ENCODE measurements at regions not wholly inside any gene's neighbourhood (a gene's known extent, or its start where the extent isn't known, plus 50 kb on each side); places are given as distances from the start of the nearest gene placed in this dataset.

DNA sequence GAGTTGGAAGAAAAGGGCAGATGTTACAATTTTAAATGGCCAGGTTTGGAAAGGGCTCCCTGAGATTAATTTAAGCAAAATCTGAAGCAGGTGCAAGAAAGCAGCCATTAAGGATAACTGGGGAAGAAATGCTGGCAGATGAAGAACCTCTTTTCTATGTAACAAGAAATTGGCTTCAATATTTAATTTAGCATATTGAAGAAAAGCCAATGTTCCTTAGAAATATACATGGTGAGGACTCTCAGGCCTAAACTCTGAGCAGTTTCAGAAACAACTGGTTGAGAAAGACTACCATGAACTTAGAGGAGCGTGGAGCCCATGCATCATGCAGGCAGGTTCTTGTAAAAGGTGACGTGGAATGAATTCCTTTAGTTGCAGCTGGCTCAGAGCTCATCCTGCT lies 152.8 kb downstream of the LRIG3 start:
- H3K4me3 ChIP-seq (ENCODE audit: insufficient read depth, low read length, poor library complexity, severe bottlenecking), result no peak overlapping the region
- H3K9me3 ChIP-seq (ENCODE audit: insufficient read depth, low read length), result no peaks in the 10 kb centered on the region
- no peaks in the 10 kb centered on the region for H3K27me3 ChIP-seq (ENCODE audit: low read length)
- no peak for TF ChIP-seq EZH2phosphoT487 (conservative IDR thresholded peaks at IDR 0.05; ENCODE audit: low read length)
- TF ChIP-seq, protein P1, sequence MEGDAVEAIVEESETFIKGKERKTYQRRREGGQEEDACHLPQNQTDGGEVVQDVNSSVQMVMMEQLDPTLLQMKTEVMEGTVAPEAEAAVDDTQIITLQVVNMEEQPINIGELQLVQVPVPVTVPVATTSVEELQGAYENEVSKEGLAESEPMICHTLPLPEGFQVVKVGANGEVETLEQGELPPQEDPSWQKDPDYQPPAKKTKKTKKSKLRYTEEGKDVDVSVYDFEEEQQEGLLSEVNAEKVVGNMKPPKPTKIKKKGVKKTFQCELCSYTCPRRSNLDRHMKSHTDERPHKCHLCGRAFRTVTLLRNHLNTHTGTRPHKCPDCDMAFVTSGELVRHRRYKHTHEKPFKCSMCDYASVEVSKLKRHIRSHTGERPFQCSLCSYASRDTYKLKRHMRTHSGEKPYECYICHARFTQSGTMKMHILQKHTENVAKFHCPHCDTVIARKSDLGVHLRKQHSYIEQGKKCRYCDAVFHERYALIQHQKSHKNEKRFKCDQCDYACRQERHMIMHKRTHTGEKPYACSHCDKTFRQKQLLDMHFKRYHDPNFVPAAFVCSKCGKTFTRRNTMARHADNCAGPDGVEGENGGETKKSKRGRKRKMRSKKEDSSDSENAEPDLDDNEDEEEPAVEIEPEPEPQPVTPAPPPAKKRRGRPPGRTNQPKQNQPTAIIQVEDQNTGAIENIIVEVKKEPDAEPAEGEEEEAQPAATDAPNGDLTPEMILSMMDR (IDR thresholded peaks at IDR 0.05; ENCODE audit: insufficient read depth, low read length, poor library complexity, severe bottlenecking), result no peak
- no peak overlapping the region for H3K4me2 ChIP-seq (ENCODE audit: low read depth, low read length, poor library complexity, severe bottlenecking)
- H3K27ac ChIP-seq (ENCODE audit: low read depth, low read length), result no peak overlapping the region
- H3K9ac ChIP-seq (ENCODE audit: low read length), result no peak overlapping the region
- H4K20me1 ChIP-seq (ENCODE audit: low read depth, low read length), result no peaks in the 10 kb centered on the region
- no peak overlapping the region for H2AFZ ChIP-seq (ENCODE audit: low read depth, low read length, severe bottlenecking)
- no peaks in the 10 kb centered on the region for H3K79me2 ChIP-seq (ENCODE audit: insufficient read depth, low read length)
- H3K36me3 ChIP-seq (ENCODE audit: low read length), result no peaks in the 10 kb centered on the region
- no peaks in the 10 kb centered on the region for H3K9me2 ChIP-seq (replicated peaks; ENCODE audit: insufficient read depth, low read length)
- H3F3A ChIP-seq (ENCODE audit: insufficient read depth), result no peaks in the 10 kb centered on the region

DNA sequence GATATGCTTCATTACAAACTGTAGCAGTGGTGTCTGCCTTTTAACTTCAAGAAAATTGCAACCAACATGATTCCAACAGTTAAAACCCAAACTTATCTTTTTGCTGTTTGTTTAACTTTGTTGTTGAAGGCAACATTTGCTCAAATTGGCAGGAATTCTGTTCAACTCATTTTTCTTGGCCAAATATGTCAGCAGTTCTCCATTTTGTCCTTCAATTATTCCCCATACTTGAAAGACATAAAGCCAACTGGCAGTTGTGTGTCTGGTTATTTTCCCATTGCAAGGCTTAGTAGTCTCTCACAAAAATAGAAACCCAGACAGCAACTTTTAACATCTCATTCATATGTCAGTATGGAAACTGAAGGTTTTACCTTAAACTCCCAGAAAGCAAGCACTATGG lies 146.3 kb downstream of the LRIG3 start:
- Histone ChIP-seq H3K27me3 (ENCODE audit: low read length) (no peaks in the 10 kb centered on the region), H4K20me1 (ENCODE audit: low read depth, low read length) (no peaks in the 10 kb centered on the region; the same call in 1 of the 2 replicates), H3K79me2 (ENCODE audit: insufficient read depth, low read length) (no peaks in the 10 kb centered on the region), H3K4me2 (ENCODE audit: low read depth, low read length, poor library complexity, severe bottlenecking) (no peak overlapping the region), H3K27ac (ENCODE audit: low read depth, low read length) (no peak overlapping the region), H3K9me3 (ENCODE audit: insufficient read depth, low read length) (no peaks in the 10 kb centered on the region), H3K36me3 (ENCODE audit: low read length) (no peaks in the 10 kb centered on the region), H3K9me2 (replicated peaks; ENCODE audit: insufficient read depth, low read length) (no peaks in the 10 kb centered on the region), H3F3A (ENCODE audit: insufficient read depth) (no peaks in the 10 kb centered on the region), H2AFZ (ENCODE audit: low read depth, low read length, severe bottlenecking) (no peak overlapping the region), H3K4me3 (ENCODE audit: insufficient read depth, low read length, poor library complexity, severe bottlenecking) (no peak overlapping the region), H3K9ac (ENCODE audit: low read length) (no peak overlapping the region)
- TF ChIP-seq EZH2phosphoT487 (conservative IDR thresholded peaks at IDR 0.05; ENCODE audit: low read length), result no peak
- TF ChIP-seq, protein P1 (IDR thresholded peaks at IDR 0.05; ENCODE audit: insufficient read depth, low read length, poor library complexity, severe bottlenecking), result no peak

GRCh38 chr12:58774731-58775130 lies 145.6 kb downstream of the LRIG3 start:
- H3K4me3 ChIP-seq (ENCODE audit: insufficient read depth, low read length, poor library complexity, severe bottlenecking), result no peak overlapping the region
- H4K20me1 ChIP-seq (ENCODE audit: low read depth, low read length), result no peaks in the 10 kb centered on the region; the same call in 1 of the 2 replicates
- no peaks in the 10 kb centered on the region for H3K79me2 ChIP-seq (ENCODE audit: insufficient read depth, low read length)
- H3K9me3 ChIP-seq (ENCODE audit: insufficient read depth, low read length), result no peaks in the 10 kb centered on the region
- no peak overlapping the region for H3K4me2 ChIP-seq (ENCODE audit: low read depth, low read length, poor library complexity, severe bottlenecking)
- no peak overlapping the region for H3K27ac ChIP-seq (ENCODE audit: low read depth, low read length)
- H3K9me2 ChIP-seq (replicated peaks; ENCODE audit: insufficient read depth, low read length), result no peaks in the 10 kb centered on the region
- no peaks in the 10 kb centered on the region for H3K36me3 ChIP-seq (ENCODE audit: low read length)
- H3K27me3 ChIP-seq (ENCODE audit: low read length), result no peaks in the 10 kb centered on the region
- TF ChIP-seq EZH2phosphoT487 (conservative IDR thresholded peaks at IDR 0.05; ENCODE audit: low read length), result no peak
- TF ChIP-seq, protein P1 (IDR thresholded peaks at IDR 0.05; ENCODE audit: insufficient read depth, low read length, poor library complexity, severe bottlenecking), result no peak
- no peaks in the 10 kb centered on the region for H3F3A ChIP-seq (ENCODE audit: insufficient read depth)
- H2AFZ ChIP-seq (ENCODE audit: low read depth, low read length, severe bottlenecking), result no peak overlapping the region
- no peak overlapping the region for H3K9ac ChIP-seq (ENCODE audit: low read length)
